Skin of body (tissue), 1 donor: ENCODE measurements at regions not wholly inside any gene's neighbourhood (a gene's known extent, or its start where the extent isn't known, plus 50 kb on each side); places are given as distances from the start of the nearest gene placed in this dataset.

Experiments used
- DNase-seq: peaks from one replicate; lab custom pipeline; 2025; lab: John Stamatoyannopoulos, UW

GRCh38 chr5:97400537-97400936 lies 217.5 kb upstream of the RIOK2 start:
- DNase-seq, result no peak

GRCh38 chr5:97405941-97406340 lies 222.9 kb upstream of the RIOK2 start:
- DNase-seq, result no peak

- DNase-seq, result no peak
Measured at GRCh38 chr5:97406946-97407676, 224.1 kb upstream of the RIOK2 start.

- DNase-seq, result no peak
Measured at GRCh38 chr5:97408331-97408730, 225.3 kb upstream of the RIOK2 start.

GRCh38 chr5:97412959-97413358 lies 229.9 kb upstream of the RIOK2 start:
- peak; percentile 7 for DNase-seq

GRCh38 chr5:97417986-97418385 lies 234.9 kb upstream of the RIOK2 start:
- no peak for DNase-seq

- DNase-seq, result no peak
Measured at GRCh38 chr5:97418462-97418861, 235.4 kb upstream of the RIOK2 start.

- DNase-seq, result no peak
Measured at GRCh38 chr5:97420646-97421045, 237.6 kb upstream of the RIOK2 start.

- no peak for DNase-seq
Measured at GRCh38 chr5:97422678-97423077, 239.6 kb upstream of the RIOK2 start.

- no peak for DNase-seq
Measured at GRCh38 chr5:97425511-97425910, 242.5 kb upstream of the RIOK2 start.

GRCh38 chr5:97427235-97427634 lies 244.2 kb upstream of the RIOK2 start:
- no peak for DNase-seq

GRCh38 chr5:97434021-97434420 lies 251.0 kb upstream of the RIOK2 start:
- no peak for DNase-seq

- DNase-seq, result no peak
Measured at GRCh38 chr5:97436405-97436804, 253.4 kb upstream of the RIOK2 start.

- no peak for DNase-seq
Measured at GRCh38 chr5:97443740-97444139, 260.7 kb upstream of the RIOK2 start.

- no peak for DNase-seq
Measured at GRCh38 chr5:97449172-97449571, 266.1 kb upstream of the RIOK2 start.

GRCh38 chr5:97452646-97453045 lies 269.6 kb upstream of the RIOK2 start:
- DNase-seq, result no peak

- no peak for DNase-seq
Measured at GRCh38 chr5:97453263-97453662, 270.2 kb upstream of the RIOK2 start.

GRCh38 chr5:97454015-97454414 lies 271.0 kb upstream of the RIOK2 start:
- DNase-seq, result no peak

- no peak for DNase-seq
Measured at GRCh38 chr5:97455996-97456395, 272.9 kb upstream of the RIOK2 start.

- DNase-seq, result no peak
Measured at GRCh38 chr5:97458851-97459250, 275.8 kb upstream of the RIOK2 start.

- DNase-seq, result no peak
Measured at GRCh38 chr5:97471951-97472350, 288.9 kb upstream of the RIOK2 start.

- no peak for DNase-seq
Measured at GRCh38 chr5:97475847-97476246, 292.8 kb upstream of the RIOK2 start.

GRCh38 chr5:97476852-97477534 lies 293.9 kb upstream of the RIOK2 start:
- DNase-seq, result no peak
